Activated naive CD8-positive, alpha-beta T cell treated with anti-CD3 and anti-CD28 coated beads, Interleukin-2, amount 10 ng/mL, durations not matched to agents 7 days and 5 days (primary cell): ENCODE measurements at regions not wholly inside any gene's neighbourhood (a gene's known extent, or its start where the extent isn't known, plus 50 kb on each side); places are given as distances from the start of the nearest gene placed in this dataset.

ENCODE experiments used
- ATAC-seq: fragments of 150-1000 bp; cut with Tn5 transposase; one replicate; pipeline ENCODE4 v1.10.0; 2021; ENCODE audit warnings: low read depth, moderate library complexity
- POLR2A ChIA-PET: fragments of 350-600 bp; sonication (Branson Sonifier 250); formaldehyde crosslinking; loops from one replicate; lab custom pipeline; 2021; ENCODE audit warnings: antibody characterized with exemption; lab: Charles Lee
- DNase-seq: peaks from one replicate; pipeline ENCODE4 v3.0.0; 2021
- H3K27ac Mint-ChIP-seq: one replicate; pipeline ENCODE4 v1.8.0; 2022; ENCODE audit warnings: mild to moderate bottlenecking, mixed read lengths
- H3K27me3 Mint-ChIP-seq: one replicate; pipeline ENCODE4 v1.8.0; 2022; ENCODE audit warnings: mild to moderate bottlenecking, moderate library complexity, mixed read lengths
- H3K36me3 Mint-ChIP-seq: one replicate; pipeline ENCODE4 v1.8.0; 2021; ENCODE audit warnings: mild to moderate bottlenecking, mixed read lengths
- H3K4me1 Mint-ChIP-seq: one replicate; pipeline ENCODE4 v1.8.0; 2021; ENCODE audit warnings: mixed read lengths
- H3K4me3 Mint-ChIP-seq: one replicate; pipeline ENCODE4 v1.8.0; 2022; ENCODE audit warnings: mild to moderate bottlenecking, moderate library complexity, mixed read lengths
- H3K9me3 Mint-ChIP-seq: one replicate; pipeline ENCODE4 v1.8.0; 2021; ENCODE audit warnings: mixed read lengths

GRCh38 chr18:55845221-55845620 is 257.2 kb upstream of the TCF4 start:
- POLR2A ChIA-PET = no interaction called here
- DNase-seq (no peak), ATAC-seq (no peak)
- Mint-ChIP-seq H3K27ac (no peak overlapping the region), H3K4me1 (no peaks in the 10 kb centered on the region), H3K4me3 (no peak overlapping the region), H3K9me3 (peaks cover 3% of the 10 kb centered on the region), H3K27me3 (no peaks in the 10 kb centered on the region), H3K36me3 (no peaks in the 10 kb centered on the region)

DNA sequence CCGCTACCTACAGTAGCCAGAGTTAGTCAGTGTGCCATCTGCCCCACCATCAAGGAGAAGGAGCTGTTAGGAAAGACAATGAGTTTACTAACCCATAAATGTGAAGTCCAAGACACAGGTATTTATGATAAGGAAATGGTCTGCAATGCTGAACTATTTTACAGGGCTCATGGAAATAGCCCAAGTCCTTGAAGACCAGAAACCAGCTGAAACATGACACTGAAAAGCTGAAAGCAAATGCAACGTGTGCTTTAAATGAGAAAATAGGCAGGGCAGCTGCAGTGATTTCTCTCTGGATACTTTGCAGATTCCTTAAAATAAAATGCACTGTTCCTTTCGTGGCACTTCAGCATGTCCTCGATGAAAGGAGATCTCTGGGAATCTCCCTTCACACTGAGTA is 256.4 kb upstream of the TCF4 start:
- H3K9me3 Mint-ChIP-seq = peaks cover 6% of the 10 kb centered on the region
- H3K27me3 Mint-ChIP-seq = no peaks in the 10 kb centered on the region
- H3K36me3 Mint-ChIP-seq = no peaks in the 10 kb centered on the region
- POLR2A ChIA-PET = no interaction called here
- no peaks in the 10 kb centered on the region for H3K4me1 Mint-ChIP-seq
- no peak overlapping the region for H3K4me3 Mint-ChIP-seq
- no peak for ATAC-seq
- H3K27ac Mint-ChIP-seq = no peak overlapping the region
- no peak for DNase-seq

DNA sequence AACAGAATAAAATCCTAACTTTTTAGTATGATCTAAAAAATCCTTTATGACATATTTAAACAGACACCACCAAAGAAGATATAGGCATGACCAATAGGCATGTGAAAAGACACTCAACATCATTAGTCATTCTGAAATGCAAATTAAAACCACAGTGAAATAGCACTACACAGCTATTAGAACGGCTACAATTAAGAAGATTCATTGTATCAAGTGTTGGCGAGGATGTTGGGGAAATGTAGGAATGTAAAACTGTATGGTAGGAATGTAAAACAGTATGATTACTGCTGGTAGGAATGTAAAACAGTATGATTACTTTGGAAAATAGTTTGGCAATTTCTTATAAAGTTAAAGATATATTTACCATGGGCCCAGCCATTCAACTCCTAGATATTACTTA is 253.3 kb upstream of the TCF4 start:
- H3K36me3 Mint-ChIP-seq = no peaks in the 10 kb centered on the region
- POLR2A ChIA-PET = no interaction called here
- no peaks in the 10 kb centered on the region for H3K4me1 Mint-ChIP-seq
- peaks cover 14% of the 10 kb centered on the region for H3K9me3 Mint-ChIP-seq
- DNase-seq = no peak
- ATAC-seq = no peak
- H3K4me3 Mint-ChIP-seq = no peak overlapping the region
- H3K27me3 Mint-ChIP-seq = no peaks in the 10 kb centered on the region
- no peak overlapping the region for H3K27ac Mint-ChIP-seq

GRCh38 chr18:55840601-55841170 is 252.7 kb upstream of the TCF4 start:
- Mint-ChIP-seq H3K4me3 (no peak overlapping the region), H3K36me3 (no peaks in the 10 kb centered on the region), H3K27ac (no peak overlapping the region), H3K9me3 (peaks cover 14% of the 10 kb centered on the region), H3K27me3 (no peaks in the 10 kb centered on the region), H3K4me1 (no peaks in the 10 kb centered on the region)
- DNase-seq (no peak), ATAC-seq (no peak)
- POLR2A ChIA-PET = no interaction called here

GRCh38 chr18:55839343-55839742 is 251.4 kb upstream of the TCF4 start:
- Mint-ChIP-seq H3K36me3 (no peaks in the 10 kb centered on the region), H3K27ac (no peak overlapping the region), H3K4me1 (no peaks in the 10 kb centered on the region), H3K9me3 (peaks cover 17% of the 10 kb centered on the region), H3K27me3 (no peaks in the 10 kb centered on the region), H3K4me3 (no peak overlapping the region)
- DNase-seq = no peak
- POLR2A ChIA-PET = no interaction called here
- ATAC-seq = no peak

DNA sequence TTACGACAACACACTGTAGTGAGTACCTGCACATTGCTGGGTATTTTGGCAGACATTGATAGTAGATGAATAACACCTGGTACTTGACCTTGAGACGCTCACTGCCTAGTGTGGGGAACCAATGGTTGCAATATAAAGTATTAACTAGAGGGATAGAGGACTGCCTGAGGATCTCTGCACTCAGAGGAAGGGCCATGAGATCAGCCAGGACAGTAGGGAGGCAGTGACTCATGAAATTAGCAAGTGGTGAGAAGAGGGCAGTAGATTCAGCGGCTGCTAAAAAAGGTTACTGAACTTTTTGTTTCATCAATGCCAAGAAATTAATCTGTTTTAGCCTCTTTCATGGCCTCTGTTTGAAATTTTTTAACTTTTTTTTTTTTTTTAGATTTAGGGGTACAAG is 250.8 kb upstream of the TCF4 start:
- ATAC-seq = no peak
- POLR2A ChIA-PET = no interaction called here
- peaks cover 18% of the 10 kb centered on the region for H3K9me3 Mint-ChIP-seq
- no peak for DNase-seq
- H3K27ac Mint-ChIP-seq = no peak overlapping the region
- H3K36me3 Mint-ChIP-seq = no peaks in the 10 kb centered on the region
- no peaks in the 10 kb centered on the region for H3K4me1 Mint-ChIP-seq
- H3K27me3 Mint-ChIP-seq = no peaks in the 10 kb centered on the region
- no peak overlapping the region for H3K4me3 Mint-ChIP-seq

DNA sequence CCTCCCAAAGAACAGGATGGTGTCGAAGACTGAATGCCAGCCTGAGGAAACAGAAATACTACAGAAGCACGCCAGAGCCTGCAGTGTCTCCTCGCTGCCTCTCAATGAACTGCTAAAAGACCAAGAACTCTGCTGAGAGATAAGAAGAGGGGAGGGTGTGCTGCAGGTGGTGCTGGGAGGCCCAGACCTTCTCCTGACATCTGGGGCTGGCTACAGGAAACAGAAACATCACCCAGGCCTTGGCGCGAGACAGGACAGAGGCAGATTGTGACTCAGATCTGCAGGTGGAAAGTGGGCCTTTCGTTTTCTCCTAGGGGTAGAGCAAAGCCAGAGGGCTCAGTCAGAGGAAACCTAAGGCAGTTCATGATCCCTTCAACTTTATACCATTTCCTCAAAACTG is 250.3 kb upstream of the TCF4 start:
- DNase-seq (no peak), ATAC-seq (no peak)
- Mint-ChIP-seq H3K36me3 (no peaks in the 10 kb centered on the region), H3K4me1 (no peaks in the 10 kb centered on the region), H3K9me3 (peaks cover 18% of the 10 kb centered on the region), H3K27ac (no peak overlapping the region), H3K27me3 (no peaks in the 10 kb centered on the region), H3K4me3 (no peak overlapping the region)
- POLR2A ChIA-PET = no interaction called here

GRCh38 chr18:55833543-55833942 is 245.6 kb upstream of the TCF4 start:
- DNase-seq (no peak), ATAC-seq (no peak)
- Mint-ChIP-seq H3K27me3 (no peaks in the 10 kb centered on the region), H3K9me3 (peaks cover 11% of the 10 kb centered on the region), H3K4me3 (no peak overlapping the region), H3K27ac (no peak overlapping the region), H3K4me1 (no peaks in the 10 kb centered on the region), H3K36me3 (no peaks in the 10 kb centered on the region)
- POLR2A ChIA-PET = no interaction called here

DNA sequence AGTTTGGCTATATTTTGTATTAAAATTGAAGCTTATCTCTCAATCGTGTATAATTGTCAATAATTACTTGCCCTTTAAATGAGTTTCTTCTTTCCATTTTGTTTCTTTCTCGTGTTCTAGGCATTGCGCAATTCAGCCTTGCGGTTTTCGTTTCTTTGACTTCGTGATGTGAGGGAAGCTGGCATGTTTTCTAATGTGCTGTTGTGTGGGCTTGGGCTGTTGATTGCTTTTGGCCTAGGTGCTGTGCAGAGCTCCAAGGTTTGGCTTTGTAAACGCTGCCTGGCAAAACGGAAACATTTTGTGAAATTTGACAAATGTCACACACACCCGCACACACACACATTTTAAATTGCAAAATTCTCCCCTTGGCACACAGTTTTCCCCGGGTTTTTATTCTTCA is 242.6 kb upstream of the TCF4 start:
- no peaks in the 10 kb centered on the region for H3K27me3 Mint-ChIP-seq
- POLR2A ChIA-PET = no interaction called here
- DNase-seq (no peak), ATAC-seq (no peak)
- H3K4me1 Mint-ChIP-seq = no peaks in the 10 kb centered on the region
- no peak overlapping the region for H3K27ac Mint-ChIP-seq
- no peak overlapping the region for H3K4me3 Mint-ChIP-seq
- H3K9me3 Mint-ChIP-seq = peaks cover 7% of the 10 kb centered on the region
- H3K36me3 Mint-ChIP-seq = no peaks in the 10 kb centered on the region

DNA sequence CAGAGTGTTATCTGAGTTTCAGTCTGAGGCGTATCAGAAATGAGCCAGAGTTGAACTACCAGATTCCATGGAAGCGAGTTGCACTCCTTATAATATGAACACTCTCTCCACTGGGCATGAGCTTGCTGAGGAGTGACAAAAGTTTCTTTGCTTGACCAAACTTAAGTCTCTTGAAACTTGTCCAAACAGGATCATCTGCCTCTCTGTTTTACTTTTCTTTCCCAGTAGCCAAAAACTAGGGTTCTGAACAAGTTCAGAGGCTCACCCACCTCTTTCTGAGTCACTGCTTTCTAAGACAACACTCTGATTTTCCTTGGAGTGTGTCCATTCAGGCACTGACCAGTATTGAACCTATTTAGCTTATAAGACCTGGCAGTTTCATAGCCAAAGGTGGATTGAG is 233.2 kb upstream of the TCF4 start:
- Mint-ChIP-seq H3K4me1 (no peaks in the 10 kb centered on the region), H3K9me3 (no peaks in the 10 kb centered on the region), H3K27me3 (no peaks in the 10 kb centered on the region), H3K27ac (no peak overlapping the region), H3K4me3 (no peak overlapping the region), H3K36me3 (no peaks in the 10 kb centered on the region)
- DNase-seq (no peak), ATAC-seq (no peak)
- POLR2A ChIA-PET = no interaction called here

- Mint-ChIP-seq H3K4me3 (no peak overlapping the region), H3K27ac (no peak overlapping the region), H3K4me1 (no peaks in the 10 kb centered on the region), H3K36me3 (no peaks in the 10 kb centered on the region), H3K27me3 (no peaks in the 10 kb centered on the region), H3K9me3 (no peaks in the 10 kb centered on the region)
- POLR2A ChIA-PET = no interaction called here
- ATAC-seq (no peak), DNase-seq (no peak)
Observed at GRCh38 chr18:55819448-55819847, 231.5 kb upstream of the TCF4 start.

GRCh38 chr18:55818284-55818683 is 230.3 kb upstream of the TCF4 start:
- H3K9me3 Mint-ChIP-seq = no peaks in the 10 kb centered on the region
- POLR2A ChIA-PET = no interaction called here
- H3K36me3 Mint-ChIP-seq = no peaks in the 10 kb centered on the region
- H3K27ac Mint-ChIP-seq = no peak overlapping the region
- H3K4me1 Mint-ChIP-seq = no peaks in the 10 kb centered on the region
- H3K27me3 Mint-ChIP-seq = no peaks in the 10 kb centered on the region
- DNase-seq (no peak), ATAC-seq (no peak)
- H3K4me3 Mint-ChIP-seq = no peak overlapping the region

DNA sequence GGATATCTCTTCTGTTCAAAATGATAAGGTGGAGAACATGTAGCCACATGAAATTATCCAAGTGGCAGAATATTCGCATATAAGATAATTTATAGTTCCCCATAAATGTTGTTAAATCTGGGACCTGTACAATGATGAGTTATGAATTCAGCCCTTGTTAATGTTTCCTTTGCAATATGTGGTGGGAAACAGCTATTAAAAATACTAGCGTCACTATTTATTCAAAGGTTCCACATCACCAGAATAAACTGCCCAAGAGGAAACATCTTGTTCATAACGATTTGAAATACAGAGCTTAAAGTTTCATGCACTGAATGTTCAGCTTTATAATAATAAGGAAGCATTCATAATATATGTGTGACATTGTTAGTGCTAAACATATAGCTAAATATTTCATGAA is 223.9 kb upstream of the TCF4 start:
- DNase-seq = no peak
- no peak overlapping the region for H3K4me3 Mint-ChIP-seq
- ATAC-seq = no peak
- no peaks in the 10 kb centered on the region for H3K9me3 Mint-ChIP-seq
- POLR2A ChIA-PET = no interaction called here
- H3K36me3 Mint-ChIP-seq = no peaks in the 10 kb centered on the region
- no peaks in the 10 kb centered on the region for H3K4me1 Mint-ChIP-seq
- H3K27me3 Mint-ChIP-seq = no peaks in the 10 kb centered on the region
- no peak overlapping the region for H3K27ac Mint-ChIP-seq

DNA sequence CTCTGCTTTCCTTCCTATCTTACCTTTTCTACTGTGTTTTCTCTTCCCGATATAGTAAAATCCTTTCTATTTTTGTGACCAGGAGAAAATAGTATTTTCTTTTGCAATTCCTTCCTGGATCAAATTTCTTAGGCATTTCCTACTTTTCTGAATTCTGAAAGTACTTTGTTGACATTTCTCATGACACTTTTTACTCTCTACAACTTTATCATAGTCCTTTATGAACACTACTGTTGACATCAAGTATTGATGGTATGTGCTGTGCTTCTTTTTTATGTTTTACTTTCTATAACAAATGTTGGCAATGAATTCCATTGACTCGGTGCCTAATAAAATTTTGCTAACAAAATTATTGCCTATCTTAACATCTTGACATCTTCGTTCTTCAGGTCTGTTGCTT is 217.7 kb upstream of the TCF4 start:
- no peaks in the 10 kb centered on the region for H3K9me3 Mint-ChIP-seq
- POLR2A ChIA-PET = no interaction called here
- H3K4me3 Mint-ChIP-seq = no peak overlapping the region
- H3K27ac Mint-ChIP-seq = no peak overlapping the region
- H3K4me1 Mint-ChIP-seq = no peaks in the 10 kb centered on the region
- H3K36me3 Mint-ChIP-seq = no peaks in the 10 kb centered on the region
- DNase-seq (no peak), ATAC-seq (no peak)
- H3K27me3 Mint-ChIP-seq = no peaks in the 10 kb centered on the region

DNA sequence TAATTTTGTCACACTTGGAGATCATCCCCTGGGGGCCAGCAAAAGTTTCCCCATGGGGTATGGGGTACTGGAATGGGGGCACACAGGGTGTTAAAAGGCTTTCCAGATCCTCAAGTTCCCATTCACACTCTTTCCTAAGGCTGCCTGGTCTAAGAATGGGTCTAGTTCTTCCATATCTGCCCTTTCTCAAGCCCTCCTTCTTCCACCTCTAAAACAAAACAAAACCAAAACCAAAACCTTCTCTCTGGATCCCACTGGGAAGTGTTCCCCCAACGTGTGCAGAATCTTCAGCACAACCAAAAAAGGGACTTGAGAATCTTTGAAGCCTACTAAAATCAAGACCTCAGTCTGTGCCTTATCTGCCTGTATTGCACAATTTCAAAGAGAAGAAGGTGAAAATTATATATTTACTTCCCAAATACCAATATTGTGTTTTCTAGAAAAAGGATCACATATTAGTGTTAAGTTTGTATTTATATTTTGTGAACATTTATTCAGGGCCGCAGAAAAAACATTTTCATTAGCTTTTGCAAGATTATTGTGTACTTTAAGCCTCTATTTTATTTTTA is 207.2 kb upstream of the TCF4 start:
- POLR2A ChIA-PET = no interaction called here
- Mint-ChIP-seq H3K4me1 (no peaks in the 10 kb centered on the region), H3K9me3 (peaks cover 2% of the 10 kb centered on the region), H3K27me3 (no peaks in the 10 kb centered on the region), H3K27ac (no peak overlapping the region), H3K36me3 (no peaks in the 10 kb centered on the region), H3K4me3 (no peak overlapping the region)
- ATAC-seq = no peak
- no peak for DNase-seq
